Mesenchymal stem cell (in vitro differentiated cells and primary cell): ENCODE measurements at regions not wholly inside any gene's neighbourhood (a gene's known extent, or its start where the extent isn't known, plus 50 kb on each side); places are given as distances from the start of the nearest gene placed in this dataset.
"Not testable (repeated sequence)": the region's sequence is repeated elsewhere in the genome, so short reads cannot be mapped to it uniquely, and the experiment has no call there.

ENCODE experiments used
- DNase-seq: peaks from one replicate; pipeline ENCODE4 v3.0.0-alpha.2; 2013
- H2AFZ ChIP-seq: one replicate; pipeline ENCODE4 v1.6.1; 2013; ENCODE audit warnings: low read depth, mild to moderate bottlenecking, control low read depth, inconsistent platforms, low read length, moderate library complexity
- H2AK5ac ChIP-seq: 2 replicates; pipeline ENCODE4 v1.6.1; 2013; ENCODE audit warnings: low read length, moderate library complexity, mild to moderate bottlenecking, inconsistent platforms; ENCODE audit not compliant: severe bottlenecking
- H2BK120ac ChIP-seq: one replicate; pipeline ENCODE4 v1.6.1; 2013; ENCODE audit warnings: low read depth, mild to moderate bottlenecking, inconsistent platforms, low read length, moderate library complexity
- H2BK12ac ChIP-seq, 2 experiments: one replicate each; pipeline ENCODE4 v1.6.1; 2013; ENCODE audit warnings: inconsistent platforms in 2 of 2, low read length in 2 of 2, mild to moderate bottlenecking in 2 of 2, moderate library complexity in 2 of 2, control low read depth in 1 of 2
- H2BK15ac ChIP-seq: one replicate; pipeline ENCODE4 v1.6.1; 2013; ENCODE audit warnings: mild to moderate bottlenecking, low read depth, inconsistent platforms; ENCODE audit not compliant: poor library complexity, severe bottlenecking
- H2BK5ac ChIP-seq: 2 replicates; pipeline ENCODE4 v1.6.1; 2013; ENCODE audit warnings: low read depth, mild to moderate bottlenecking, low read length, control low read depth, inconsistent platforms; ENCODE audit not compliant: poor library complexity, severe bottlenecking
- H3K14ac ChIP-seq, 2 experiments: one replicate each; pipeline ENCODE4 v1.6.1; 2013; ENCODE audit warnings: inconsistent platforms in 2 of 2, low read length in 2 of 2, control low read depth in 1 of 2, mild to moderate bottlenecking in 1 of 2, moderate library complexity in 1 of 2
- H3K18ac ChIP-seq, 2 experiments: one replicate each; pipeline ENCODE4 v1.6.1; 2013; ENCODE audit warnings: inconsistent platforms in 2 of 2, low read length in 2 of 2, control low read depth in 1 of 2, low read depth in 1 of 2, mild to moderate bottlenecking in 1 of 2
- H3K23ac ChIP-seq, 2 experiments: one replicate each; pipeline ENCODE4 v1.6.1; 2013; ENCODE audit warnings: inconsistent platforms in 2 of 2, low read length in 2 of 2, mild to moderate bottlenecking in 2 of 2, moderate library complexity in 2 of 2, control low read depth in 1 of 2
- H3K27ac ChIP-seq: 2 replicates; pipeline ENCODE4 v1.5.1; 2013; ENCODE audit warnings: mild to moderate bottlenecking, moderate library complexity, low read length, control low read depth, inconsistent platforms; ENCODE audit not compliant: poor library complexity, severe bottlenecking
- H3K27me3 ChIP-seq, 2 experiments: 2 replicates each; pipeline versions ENCODE4 v1.6.1 to v1.7.0; 2013; ENCODE audit warnings: low read length in 2 of 2, mild to moderate bottlenecking in 2 of 2, moderate library complexity in 2 of 2, control low read depth in 1 of 2, inconsistent platforms in 1 of 2; ENCODE audit not compliant: control insufficient read depth in 1 of 2, insufficient read depth in 1 of 2
- H3K36me3 ChIP-seq, 2 experiments: 2 replicates each; pipeline versions ENCODE4 v1.6.1 to v1.7.0; 2013; ENCODE audit warnings: low read length in 2 of 2, control low read depth in 1 of 2, inconsistent platforms in 1 of 2, low read depth in 1 of 2, mild to moderate bottlenecking in 1 of 2; ENCODE audit not compliant: insufficient read depth in 2 of 2, control insufficient read depth in 1 of 2
- H3K4ac ChIP-seq, 2 experiments: one replicate each; pipeline ENCODE4 v1.6.1; 2013; ENCODE audit warnings: inconsistent platforms in 2 of 2, low read length in 2 of 2, mild to moderate bottlenecking in 2 of 2, moderate library complexity in 2 of 2, control low read depth in 1 of 2, low read depth in 1 of 2
- H3K4me1 ChIP-seq: 2 replicates; pipeline ENCODE4 v1.6.1; 2013; ENCODE audit warnings: low read depth, low read length, control low read depth; ENCODE audit not compliant: control insufficient read depth, insufficient read depth
- H3K4me2 ChIP-seq: 2 replicates; pipeline ENCODE4 v1.6.1; 2013; ENCODE audit warnings: low read length, mild to moderate bottlenecking, inconsistent platforms; ENCODE audit not compliant: poor library complexity, severe bottlenecking
- H3K4me3 ChIP-seq, 2 experiments: 2 replicates each; pipeline versions ENCODE4 v1.5.1 to v1.7.0; 2013; ENCODE audit warnings: low read length in 2 of 2, mild to moderate bottlenecking in 2 of 2, control low read depth in 1 of 2, low read depth in 1 of 2; ENCODE audit not compliant: insufficient read depth in 1 of 2
- H3K79me1 ChIP-seq: replicated peaks from 2 replicates; pipeline ENCODE4 v1.6.1; 2013; ENCODE audit warnings: mild to moderate bottlenecking, control low read depth, low read length, inconsistent platforms; ENCODE audit not compliant: poor library complexity, severe bottlenecking
- H3K9ac ChIP-seq: 2 replicates; pipeline ENCODE4 v1.7.0; 2013; ENCODE audit warnings: mild to moderate bottlenecking, low read length, moderate library complexity
- H3K9me3 ChIP-seq: 2 replicates; pipeline ENCODE4 v1.7.0; 2013; ENCODE audit warnings: mild to moderate bottlenecking, low read length; ENCODE audit not compliant: control insufficient read depth
- H4K8ac ChIP-seq: one replicate; pipeline ENCODE4 v1.6.1; 2013; ENCODE audit warnings: inconsistent platforms, mild to moderate bottlenecking, low read length, moderate library complexity
- H4K91ac ChIP-seq: one replicate; pipeline ENCODE4 v1.6.1; 2013; ENCODE audit warnings: mild to moderate bottlenecking, low read length, inconsistent platforms
- WGBS: methylation state at CpG from one replicate; pipeline ENCODE4 v1.1.7; 2013; ENCODE audit warnings: mixed read lengths; 5-methylcytosine and 5-hydroxymethylcytosine counted together

- no peak overlapping the region for H3K14ac ChIP-seq
- H3K4me1 ChIP-seq, result no peaks in the 10 kb centered on the region
- H3K4me2 ChIP-seq, result no peak overlapping the region
- H4K8ac ChIP-seq, result no peak overlapping the region
- H2BK5ac ChIP-seq, result no peak overlapping the region
- no peaks in the 10 kb centered on the region for H3K36me3 ChIP-seq
- H4K91ac ChIP-seq, result no peak overlapping the region
- H2BK12ac ChIP-seq, result no peak overlapping the region
- no peak overlapping the region for H3K23ac ChIP-seq
- no peak overlapping the region for H2BK15ac ChIP-seq
- no peak overlapping the region for H3K4me3 ChIP-seq
- H3K4ac ChIP-seq, result no peak overlapping the region
- no peak overlapping the region for H3K18ac ChIP-seq
- peak; percentile 3 for DNase-seq
- H3K9ac ChIP-seq, result no peak overlapping the region
- H3K9me3 ChIP-seq, result no peaks in the 10 kb centered on the region
- no peak overlapping the region for H2AK5ac ChIP-seq
- H3K27ac ChIP-seq, result no peak overlapping the region
- H2BK120ac ChIP-seq, result no peak overlapping the region
- no peaks in the 10 kb centered on the region for H3K79me1 ChIP-seq
- no peak overlapping the region for H2AFZ ChIP-seq
- no peaks in the 10 kb centered on the region for H3K27me3 ChIP-seq
Observed at GRCh38 chr4:131609039-131609438, 1540.1 kb upstream of the PCDH10 start.

- DNase-seq, result peak; percentile 89
- not testable (repeated sequence) for H2BK5ac ChIP-seq, H3K18ac ChIP-seq, H3K14ac ChIP-seq, H3K79me1 ChIP-seq, H3K4ac ChIP-seq, H3K36me3 ChIP-seq, H2AK5ac ChIP-seq, H3K9ac ChIP-seq, H3K27me3 ChIP-seq, H2BK12ac ChIP-seq, H3K4me2 ChIP-seq, H2BK15ac ChIP-seq, H2AFZ ChIP-seq, H4K8ac ChIP-seq, H3K27ac ChIP-seq, H2BK120ac ChIP-seq, H3K4me1 ChIP-seq, H4K91ac ChIP-seq, H3K9me3 ChIP-seq, H3K4me3 ChIP-seq, H3K23ac ChIP-seq
- WGBS, result no CpG with 5 or more reads among the region's 1 CpG
Observed at GRCh38 chr4:131610517-131610916, 1538.6 kb upstream of the PCDH10 start.

- H2BK12ac ChIP-seq, result no peak overlapping the region
- WGBS, result 42% methylated on average over 3 of the region's 5 CpGs
- H3K4me1 ChIP-seq, result no peaks in the 10 kb centered on the region
Observed at GRCh38 chr4:131613086-131613823, 1535.8 kb upstream of the PCDH10 start.

GRCh38 chr4:131613824-131614216, 1535.3 kb upstream of the PCDH10 start:
- Histone ChIP-seq H2BK15ac (no peak overlapping the region), H2AK5ac (no peak overlapping the region), H2BK5ac (no peak overlapping the region), H3K4me3 (no peak overlapping the region), H2BK120ac (no peak overlapping the region), H3K4ac (no peak overlapping the region), H3K9ac (no peak overlapping the region), H4K8ac (no peak overlapping the region), H4K91ac (no peak overlapping the region), H3K23ac (no peak overlapping the region), H2AFZ (no peak overlapping the region), H3K4me2 (no peak overlapping the region), H3K18ac (no peak overlapping the region), H3K36me3 (no peaks in the 10 kb centered on the region), H3K9me3 (no peaks in the 10 kb centered on the region), H3K79me1 (no peaks in the 10 kb centered on the region), H3K27me3 (no peaks in the 10 kb centered on the region), H3K27ac (no peak overlapping the region), H2BK12ac (no peak overlapping the region), H3K14ac (no peak overlapping the region), H3K4me1 (no peaks in the 10 kb centered on the region)
- WGBS, result 100% methylated on average over 1 of the region's 1 CpG
- DNase-seq, result peak; percentile 2

More at GRCh38 chr4:131613086-131613823, 1535.8 kb upstream of the PCDH10 start:
- no peak overlapping the region for H3K23ac ChIP-seq
- H2BK120ac ChIP-seq, result no peak overlapping the region
- no peak overlapping the region for H3K4ac ChIP-seq
- no peak overlapping the region for H2AFZ ChIP-seq
- no peak overlapping the region for H3K14ac ChIP-seq
- H3K27me3 ChIP-seq, result no peaks in the 10 kb centered on the region
- H2BK15ac ChIP-seq, result no peak overlapping the region
- no peak overlapping the region for H3K9ac ChIP-seq
- DNase-seq, result peak; percentile 19
- H3K4me2 ChIP-seq, result no peak overlapping the region
- no peaks in the 10 kb centered on the region for H3K79me1 ChIP-seq
- H3K9me3 ChIP-seq, result no peaks in the 10 kb centered on the region
- H2AK5ac ChIP-seq, result no peak overlapping the region
- H3K36me3 ChIP-seq, result no peaks in the 10 kb centered on the region
- H3K18ac ChIP-seq, result no peak overlapping the region
- H3K27ac ChIP-seq, result no peak overlapping the region
- H2BK5ac ChIP-seq, result no peak overlapping the region
- H4K91ac ChIP-seq, result no peak overlapping the region
- H3K4me3 ChIP-seq, result no peak overlapping the region
- H4K8ac ChIP-seq, result no peak overlapping the region
